Occipital lobe (tissue), 1 donor: ENCODE measurements at regions not wholly inside any gene's neighbourhood (a gene's known extent, or its start where the extent isn't known, plus 50 kb on each side); places are given as distances from the start of the nearest gene placed in this dataset.

Experiments used
- DNase-seq: peaks from one replicate; lab custom pipeline; 2025; lab: John Stamatoyannopoulos, UW

DNA sequence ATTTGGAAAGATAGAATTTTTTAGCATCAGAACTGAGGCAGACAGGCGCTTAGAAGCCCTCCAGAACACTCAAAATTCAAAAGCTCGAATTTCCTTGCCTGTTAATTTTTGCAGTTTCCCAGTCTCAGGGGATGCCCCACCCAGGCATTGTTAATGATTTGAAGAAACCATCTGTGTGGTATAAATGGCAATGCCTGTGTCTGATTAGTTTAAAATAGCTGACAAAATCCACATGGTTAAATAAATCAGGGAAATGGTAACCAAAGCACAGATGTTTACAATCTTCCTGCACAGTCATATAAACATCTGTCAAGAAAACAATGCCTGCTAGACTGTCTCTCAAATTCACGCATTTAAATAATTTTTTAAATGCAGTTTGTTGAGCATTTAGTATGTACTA is 185.2 kb upstream of the RGMB start:
- DNase-seq = no peak

DNA sequence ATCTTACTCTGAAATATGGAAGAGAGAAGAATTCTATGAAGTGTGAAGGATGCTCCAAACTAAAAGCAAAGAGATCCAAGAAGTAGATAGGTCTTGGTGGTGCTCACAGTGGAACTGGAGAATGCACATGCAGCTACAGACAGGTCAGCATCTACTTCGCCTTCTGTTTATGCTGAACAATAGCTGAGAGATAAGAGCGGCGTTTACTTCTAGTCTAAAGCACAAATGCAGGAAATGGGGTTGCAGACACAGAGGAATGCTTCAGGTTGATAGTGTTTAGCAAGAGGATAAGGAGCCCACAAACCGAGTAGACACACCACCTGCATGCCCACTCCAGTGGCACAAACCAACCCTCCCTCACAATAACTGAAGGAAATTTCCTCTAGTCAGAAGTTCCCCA is 180.0 kb upstream of the RGMB start:
- no peak for DNase-seq

DNA sequence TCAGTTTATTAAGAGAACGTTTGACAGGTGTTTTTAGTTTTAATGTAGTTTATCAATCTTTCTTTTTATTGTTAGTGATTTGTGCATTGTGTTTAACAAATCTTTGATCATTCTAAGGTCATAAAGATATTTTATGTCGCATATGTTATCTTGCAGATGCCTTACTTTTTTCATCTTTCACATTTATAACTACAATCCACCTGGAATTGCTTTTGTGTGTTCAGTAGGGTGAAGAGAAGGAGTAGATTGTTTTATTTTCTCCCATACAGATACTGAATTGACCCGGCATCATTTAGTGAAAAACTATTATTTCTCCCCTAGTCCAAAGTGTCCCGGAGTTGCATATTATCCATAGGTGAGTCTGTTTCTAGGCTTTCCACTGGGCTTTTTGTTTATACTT is 179.4 kb upstream of the RGMB start:
- no peak for DNase-seq

DNA sequence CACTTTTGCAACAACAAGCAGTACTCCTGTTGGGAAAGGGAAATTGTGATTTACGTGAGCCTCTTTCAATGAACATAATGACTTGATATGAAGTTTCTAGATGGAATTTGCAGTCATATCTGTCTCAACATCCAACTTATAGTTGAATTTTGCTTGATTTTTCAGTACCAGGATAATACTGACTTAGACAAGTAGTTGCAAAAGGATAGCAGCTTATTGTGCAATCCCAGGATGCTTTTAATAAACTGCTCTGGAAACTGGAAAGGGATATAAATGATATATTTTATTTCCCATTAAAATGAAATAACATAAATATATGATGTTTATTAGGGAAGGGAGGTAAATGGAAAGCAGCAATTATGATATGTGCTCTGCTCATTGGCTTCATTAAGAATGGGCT is 174.4 kb upstream of the RGMB start:
- no peak for DNase-seq

DNA sequence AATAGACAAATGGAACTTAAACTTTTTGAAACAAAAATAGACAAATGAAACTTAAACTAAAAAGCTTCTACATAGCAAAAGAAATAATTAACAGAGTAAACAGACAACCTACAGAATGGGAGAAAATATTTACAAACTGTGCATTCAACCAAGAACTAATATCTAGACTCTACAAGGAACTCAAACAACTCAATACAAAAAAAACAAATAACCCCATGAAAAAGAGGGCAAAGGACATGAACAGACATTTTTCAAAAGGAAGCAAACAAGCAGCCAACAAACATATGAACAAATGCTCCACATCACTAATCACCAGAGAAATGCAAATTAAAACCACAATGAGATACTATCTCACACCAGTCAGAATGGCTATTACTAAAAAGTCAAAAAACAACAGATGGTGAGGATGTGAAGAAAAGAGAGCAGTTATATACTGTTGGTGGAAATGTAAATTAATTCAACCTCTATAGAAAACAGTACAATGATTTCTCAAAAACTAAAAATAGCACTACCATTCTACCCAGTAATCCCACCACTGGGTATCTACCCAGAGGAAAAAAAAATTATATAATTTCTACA is 170.8 kb upstream of the RGMB start:
- no peak for DNase-seq

DNA sequence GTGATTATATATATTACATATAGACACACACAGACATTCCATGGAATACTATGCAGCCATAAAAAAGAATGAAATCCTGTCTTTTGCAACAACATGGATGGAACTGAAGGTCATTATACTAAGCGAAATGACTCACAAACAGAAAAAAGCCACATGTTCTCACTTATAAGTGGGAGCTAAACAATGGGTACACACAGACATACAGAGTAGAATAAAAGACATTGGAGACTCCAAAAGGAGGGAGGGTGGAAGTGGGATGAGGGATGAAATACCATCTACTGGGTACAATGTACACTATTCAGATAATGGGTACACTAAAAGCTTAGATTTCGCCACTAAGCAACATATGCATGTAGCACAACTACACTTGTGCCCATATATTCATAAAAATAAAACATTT is 170.0 kb upstream of the RGMB start:
- DNase-seq = no peak

DNA sequence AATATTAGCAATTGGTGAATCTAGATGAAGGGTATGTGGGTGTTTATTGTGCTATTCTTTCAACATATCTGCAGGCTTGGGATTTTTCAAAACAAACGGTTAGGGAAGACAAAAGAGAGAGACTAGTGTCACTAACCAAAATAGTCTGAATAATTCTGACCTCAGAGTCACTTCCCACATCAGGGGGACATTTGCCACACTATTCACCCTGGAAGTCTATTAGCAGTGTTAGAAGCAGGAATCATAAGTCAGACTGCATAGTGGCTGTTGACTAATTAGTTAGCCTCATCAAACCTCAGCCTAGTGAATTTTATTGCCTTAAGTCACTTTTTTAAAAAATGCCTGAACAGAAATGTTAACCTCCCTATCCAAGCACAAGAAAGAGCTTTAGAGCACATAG is 169.2 kb upstream of the RGMB start:
- no peak for DNase-seq

DNA sequence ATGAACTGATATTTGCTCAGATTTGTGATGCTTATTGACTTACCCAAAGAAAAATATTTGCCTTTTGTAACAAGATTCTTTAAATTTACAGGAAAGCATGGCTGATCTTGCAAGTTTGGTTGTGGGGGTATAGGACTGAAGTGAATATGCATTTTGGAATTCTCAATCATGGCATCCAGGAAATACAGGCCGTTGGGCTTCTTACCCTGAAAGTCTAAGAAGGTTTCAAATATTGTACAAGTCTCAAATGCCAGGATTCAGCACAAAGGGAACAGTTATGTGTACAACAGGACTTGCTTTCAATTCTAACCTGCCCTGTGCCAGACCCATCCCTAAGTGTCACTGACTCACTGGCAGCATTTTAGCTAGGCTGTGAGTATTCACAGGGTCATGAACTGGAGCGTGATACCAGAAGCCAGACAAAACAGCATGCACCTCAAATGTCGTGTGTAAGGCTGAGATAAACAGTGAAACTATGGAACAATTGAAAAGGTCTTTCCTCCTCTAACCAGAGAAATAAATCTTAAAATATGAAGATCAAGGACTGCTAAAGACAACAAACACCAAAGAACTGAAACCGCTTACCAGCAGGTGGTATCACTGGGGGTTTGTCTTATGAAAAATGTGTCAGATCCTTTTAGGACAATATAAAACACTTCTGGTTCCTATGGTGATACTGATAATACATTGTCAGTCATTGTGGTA is 168.6 kb upstream of the RGMB start:
- no peak for DNase-seq

DNA sequence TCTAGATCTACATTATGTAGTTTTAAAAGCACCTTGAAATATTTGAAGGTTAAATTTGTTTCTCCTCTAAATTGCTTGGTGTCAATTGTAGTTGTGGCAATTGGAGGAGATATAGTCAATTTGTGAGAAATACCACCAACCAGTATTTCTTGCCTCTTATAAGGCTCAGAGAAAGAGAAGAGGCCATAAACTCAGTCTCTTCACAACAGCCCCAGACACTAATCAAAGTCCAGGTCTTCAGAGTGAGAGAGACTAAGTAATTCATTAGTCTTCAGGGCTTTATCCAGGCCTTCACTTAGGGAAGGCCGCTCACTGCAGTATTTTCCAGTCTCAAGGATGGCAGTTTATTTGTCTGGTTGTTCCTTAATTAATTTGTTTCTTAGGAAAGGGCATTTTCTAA is 168.0 kb upstream of the RGMB start:
- DNase-seq = no peak

DNA sequence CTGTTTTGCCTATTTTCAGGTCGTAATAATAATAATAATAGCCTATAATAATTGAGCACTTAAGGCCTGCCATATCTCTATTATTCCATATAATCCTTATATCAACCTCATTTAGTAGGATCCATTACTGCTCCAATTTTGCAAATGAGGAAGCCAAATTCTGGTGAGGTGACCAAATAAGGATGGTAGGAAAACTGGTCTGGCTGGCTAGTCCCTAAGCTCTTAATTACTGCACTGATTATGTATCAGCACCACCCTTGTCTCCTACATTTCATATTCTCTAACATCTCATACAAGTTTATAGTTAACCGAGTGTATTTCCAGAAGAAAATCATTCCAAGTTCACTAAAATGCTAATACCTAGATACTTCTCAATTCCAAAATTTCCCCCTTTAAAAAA is 166.5 kb upstream of the RGMB start:
- no peak for DNase-seq

DNA sequence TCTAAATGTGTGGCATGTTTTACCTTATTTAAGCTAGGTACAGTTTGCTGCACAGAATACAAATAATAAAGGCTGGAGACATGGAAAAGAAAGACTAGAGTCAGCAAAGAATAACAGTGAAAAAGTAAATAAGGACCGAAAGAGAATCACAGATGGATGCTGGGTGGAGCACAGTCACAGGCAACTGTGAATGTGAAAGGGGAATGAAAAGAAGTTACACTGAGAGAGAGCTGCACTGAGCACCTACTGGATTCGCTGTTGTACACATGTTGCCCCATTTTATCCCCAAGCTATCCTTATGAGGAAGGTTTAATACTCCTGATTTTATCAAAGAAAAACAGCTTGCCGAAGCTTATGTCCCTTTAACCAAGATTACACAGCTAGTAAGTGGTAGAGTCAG is 165.4 kb upstream of the RGMB start:
- DNase-seq = no peak

DNA sequence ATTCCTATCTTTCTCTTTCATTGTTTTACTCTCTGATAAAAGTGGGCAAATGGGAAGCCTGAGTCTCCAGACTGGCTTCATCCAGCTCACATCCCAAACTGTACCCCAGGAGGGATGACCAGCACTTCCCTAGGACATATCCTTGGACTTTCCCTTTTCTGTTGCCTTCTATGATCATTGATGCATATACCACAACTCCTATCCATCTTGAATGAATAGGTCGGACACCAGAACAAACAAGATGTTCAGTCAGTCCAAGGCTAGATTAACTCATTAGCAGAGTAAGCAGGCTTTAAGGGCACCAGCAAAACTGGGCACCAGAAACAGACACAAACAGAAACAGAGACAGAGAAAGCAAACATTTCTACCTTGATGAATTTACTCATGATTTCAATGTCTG is 159.1 kb upstream of the RGMB start:
- DNase-seq = no peak

DNA sequence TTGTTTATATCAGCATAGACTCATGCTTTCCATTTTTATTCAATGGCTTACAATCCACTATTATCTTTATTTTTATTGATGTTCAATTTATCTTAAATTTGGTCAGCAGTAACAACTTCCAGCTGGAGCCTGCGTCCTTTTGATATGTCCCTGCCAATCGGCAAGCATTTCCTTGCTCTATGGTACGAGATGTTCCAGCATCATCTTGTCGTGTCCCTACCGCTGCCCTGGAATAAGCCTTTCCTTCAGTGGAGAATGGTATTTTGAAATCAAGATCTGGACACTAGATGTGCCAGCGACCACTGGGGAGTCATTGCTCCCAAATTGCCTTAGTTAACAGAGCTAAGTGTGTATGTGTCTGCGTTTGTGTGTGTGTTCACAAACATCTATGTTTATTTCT is 151.6 kb upstream of the RGMB start:
- DNase-seq = no peak

DNA sequence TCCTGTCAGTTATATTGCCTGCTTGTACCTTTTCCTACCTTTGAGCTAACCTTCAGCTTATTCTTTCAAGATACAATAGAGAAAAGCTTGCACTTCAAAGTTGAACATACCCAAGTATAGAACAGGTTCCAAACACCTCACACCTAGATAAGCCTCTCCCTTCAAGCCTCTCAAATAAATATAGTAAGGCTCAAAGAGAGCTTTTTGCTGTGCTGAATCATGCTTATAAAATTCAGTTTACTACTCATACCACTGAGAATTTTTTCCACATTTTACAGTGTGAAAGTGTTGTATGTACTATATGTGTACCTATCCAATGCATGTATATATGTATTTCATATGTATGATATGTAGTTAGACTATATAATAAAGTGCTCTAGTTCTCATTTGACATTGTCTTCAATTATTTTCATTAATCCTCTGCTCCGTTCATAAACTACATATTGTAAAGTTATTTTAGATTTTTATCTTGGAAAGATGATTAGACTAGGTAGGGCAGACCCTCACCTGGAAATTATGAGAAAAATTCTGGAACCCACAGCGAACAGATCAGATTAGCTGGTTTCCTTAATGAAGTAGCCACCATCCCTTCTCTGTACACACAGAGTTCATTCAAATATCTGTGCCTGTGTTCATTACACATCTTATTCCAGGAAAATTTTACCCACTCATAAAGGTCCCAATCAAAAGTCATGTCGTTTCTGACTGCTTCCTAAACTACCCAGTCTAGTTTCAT is 149.2 kb upstream of the RGMB start:
- DNase-seq = no peak

DNA sequence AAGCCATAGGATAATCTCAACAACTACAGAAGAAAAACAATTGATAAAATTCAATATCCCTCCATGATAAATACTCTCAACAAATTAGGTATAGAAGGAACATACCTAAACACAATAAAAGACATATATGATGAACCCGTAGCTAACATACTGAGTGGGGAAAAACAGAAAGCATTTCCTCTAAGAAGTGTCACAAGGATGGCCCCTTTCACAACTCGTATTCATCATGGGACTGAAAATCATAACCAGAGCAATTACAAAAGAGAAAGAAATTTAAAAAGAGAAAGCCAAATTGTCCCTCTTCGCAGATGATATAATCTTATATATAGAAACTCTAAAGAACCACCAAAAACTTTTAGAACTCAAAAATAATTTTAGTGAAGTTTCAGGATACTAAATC is 146.3 kb upstream of the RGMB start:
- DNase-seq = no peak

DNA sequence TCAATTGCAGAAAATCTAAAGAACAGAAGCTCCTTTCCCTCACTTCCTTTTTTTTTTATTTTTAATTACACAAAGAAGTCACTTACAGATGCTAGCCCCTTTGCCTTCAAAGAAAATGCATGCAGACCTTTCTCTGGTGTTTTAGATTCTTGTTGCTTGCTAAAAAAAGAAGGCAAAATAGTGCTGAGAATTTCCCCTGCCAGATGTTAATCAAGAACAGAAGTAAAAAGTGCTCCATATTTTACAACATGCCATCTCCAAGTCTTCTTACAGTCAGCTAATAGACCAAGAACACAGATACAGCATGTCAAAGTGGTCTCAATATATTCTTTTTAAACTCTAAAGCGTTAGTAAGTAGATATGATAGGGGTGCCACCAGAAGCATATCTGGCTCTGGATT is 142.8 kb upstream of the RGMB start:
- DNase-seq = no peak

DNA sequence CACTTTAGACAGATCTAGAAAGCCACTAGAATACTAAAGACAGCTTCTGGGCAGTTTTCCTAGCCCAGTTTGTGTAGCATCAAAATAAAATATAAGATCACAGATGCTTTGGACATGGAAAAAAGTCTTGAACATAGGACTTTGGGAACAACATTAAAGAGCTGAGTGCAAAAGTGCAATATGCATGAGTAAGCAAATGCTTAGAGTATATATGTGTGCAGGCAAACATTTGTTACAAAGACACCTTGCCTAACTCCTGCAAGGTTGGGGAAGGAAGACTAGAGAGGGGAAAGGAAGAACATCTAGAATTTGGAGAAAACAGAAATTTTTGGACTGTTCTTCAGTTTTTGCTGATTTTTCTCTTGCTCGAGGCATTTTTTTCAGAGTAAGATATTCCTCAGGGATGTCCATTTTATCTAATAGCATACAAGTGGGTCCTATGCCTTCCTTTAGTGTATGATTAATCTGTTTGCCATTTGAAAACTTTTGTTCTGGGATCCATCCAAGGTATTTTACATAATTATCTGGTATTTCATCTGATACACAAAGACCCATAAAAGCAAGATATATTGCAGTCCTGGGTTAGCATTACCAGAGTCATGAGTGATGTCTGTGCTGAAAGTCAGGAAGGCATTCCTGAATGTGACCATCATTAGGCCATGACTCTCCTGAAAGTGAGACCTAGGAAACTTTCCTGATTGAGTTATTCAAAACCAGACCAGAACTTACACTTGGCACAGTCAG is 142.0 kb upstream of the RGMB start:
- DNase-seq = no peak

DNA sequence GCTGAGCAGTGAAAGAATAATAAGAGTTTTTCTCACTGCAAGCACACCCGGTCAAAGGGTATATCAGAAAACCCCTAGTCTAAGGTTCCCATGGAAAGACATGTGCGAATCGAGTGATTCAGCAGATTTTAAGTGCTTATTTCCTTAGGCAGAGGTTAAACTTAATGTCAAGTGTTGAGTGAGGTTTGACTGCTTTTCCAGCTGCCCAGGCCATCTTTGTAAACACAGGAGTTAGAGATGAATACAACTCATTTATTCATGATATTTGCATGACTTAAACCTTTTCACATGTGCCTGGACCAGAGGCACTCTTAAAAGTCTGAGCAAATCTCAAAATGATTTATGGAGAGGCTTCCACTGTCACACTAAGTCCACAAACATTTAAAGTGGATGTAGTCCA is 137.8 kb upstream of the RGMB start:
- DNase-seq = no peak

DNA sequence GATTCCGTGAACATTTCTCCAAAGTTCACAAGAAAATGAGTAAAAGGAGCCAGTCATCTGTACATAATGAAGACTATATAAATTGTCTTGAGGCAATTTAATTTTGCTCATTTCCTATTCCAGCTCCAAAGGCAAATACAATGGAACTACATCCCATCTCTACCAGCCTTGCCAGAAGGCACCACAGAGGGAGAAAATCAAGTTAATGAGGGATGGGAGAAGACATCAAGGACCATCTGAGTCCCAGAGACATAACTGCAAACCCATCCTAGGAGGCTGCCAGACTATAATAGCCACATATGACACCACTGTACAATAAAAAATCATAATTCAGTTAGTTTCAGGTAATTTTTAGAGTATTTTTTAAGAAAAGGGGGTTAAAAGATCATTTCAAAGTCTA is 136.3 kb upstream of the RGMB start:
- DNase-seq = no peak

DNA sequence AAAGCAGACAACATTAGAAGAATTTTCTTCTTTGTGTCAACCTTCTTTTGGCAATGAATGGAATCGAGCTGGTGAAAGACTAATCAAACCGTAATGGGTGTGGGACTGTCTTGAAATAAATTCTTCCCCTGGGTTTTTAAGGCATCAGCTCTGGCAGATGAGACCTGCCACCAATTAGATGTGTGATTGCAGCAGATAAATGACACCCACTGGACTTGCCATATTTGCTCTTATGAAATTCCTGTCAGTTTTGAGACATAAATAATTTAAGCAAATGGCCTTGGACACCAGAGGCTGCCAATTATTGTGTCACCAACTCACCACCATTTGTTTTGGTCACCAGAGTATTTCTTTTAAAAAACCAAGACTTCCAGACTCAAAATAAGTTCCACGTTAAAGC is 135.9 kb upstream of the RGMB start:
- DNase-seq = no peak

DNA sequence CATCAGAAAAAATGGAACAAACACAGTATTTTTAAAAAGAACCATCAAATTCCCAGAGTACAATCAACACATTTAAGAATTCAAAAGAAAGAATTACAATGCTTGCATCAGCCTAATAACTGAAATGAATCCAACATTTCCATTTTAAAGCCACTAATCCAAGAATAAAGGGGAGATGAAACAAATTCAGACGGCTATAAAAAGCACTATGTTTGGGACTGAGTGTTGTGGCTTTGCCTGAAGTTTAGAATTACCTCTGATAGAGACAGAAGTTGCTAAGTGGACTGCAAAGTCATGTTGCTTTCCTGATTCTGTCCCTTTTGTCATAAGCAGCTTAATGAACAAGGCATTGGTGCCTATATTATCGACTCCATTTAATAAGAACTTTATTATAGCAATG is 135.4 kb upstream of the RGMB start:
- no peak for DNase-seq

DNA sequence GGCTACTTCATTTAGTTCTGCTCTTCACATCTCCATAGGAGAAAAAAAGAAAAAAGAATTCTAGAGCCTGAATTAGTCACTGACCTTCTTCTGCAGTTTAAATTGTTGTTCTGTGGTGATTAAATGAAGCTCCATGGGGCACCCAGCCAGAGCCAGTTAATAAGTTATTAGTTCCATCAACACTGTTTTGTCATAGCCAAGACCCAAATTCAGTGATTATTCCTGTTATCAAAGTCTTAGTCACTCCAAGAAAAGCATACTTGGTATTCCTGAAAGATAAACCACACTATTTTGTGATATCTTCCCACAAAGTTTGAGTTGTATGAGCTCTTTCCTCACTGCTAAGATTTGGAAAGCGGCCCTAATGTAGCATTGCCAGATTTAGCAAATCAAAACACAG is 134.8 kb upstream of the RGMB start:
- no peak for DNase-seq

DNA sequence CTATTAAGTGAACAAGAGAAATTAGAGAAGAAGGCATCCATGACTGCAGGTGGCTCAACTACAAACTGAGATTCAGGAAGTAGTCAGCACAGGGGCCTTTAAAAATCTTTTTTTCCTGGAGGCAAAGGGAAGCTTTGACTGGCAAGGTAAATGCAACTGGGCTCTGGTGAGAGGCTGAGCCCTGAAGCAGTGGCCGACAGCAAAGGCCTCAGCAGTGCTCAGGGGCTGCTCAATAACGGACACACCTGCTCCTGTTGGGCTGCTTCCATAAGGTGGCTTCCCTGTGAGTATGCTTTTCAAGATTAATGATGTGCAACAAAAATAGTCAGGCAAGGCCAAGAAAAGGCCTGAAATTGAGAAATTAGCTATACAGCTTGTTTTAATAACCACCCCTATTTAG is 134.2 kb upstream of the RGMB start:
- DNase-seq = no peak
